ENCODE measurements at regions not wholly inside any gene's neighbourhood (a gene's known extent, or its start where the extent isn't known, plus 50 kb on each side); places are given as distances from the start of the nearest gene placed in this dataset.

DNA sequence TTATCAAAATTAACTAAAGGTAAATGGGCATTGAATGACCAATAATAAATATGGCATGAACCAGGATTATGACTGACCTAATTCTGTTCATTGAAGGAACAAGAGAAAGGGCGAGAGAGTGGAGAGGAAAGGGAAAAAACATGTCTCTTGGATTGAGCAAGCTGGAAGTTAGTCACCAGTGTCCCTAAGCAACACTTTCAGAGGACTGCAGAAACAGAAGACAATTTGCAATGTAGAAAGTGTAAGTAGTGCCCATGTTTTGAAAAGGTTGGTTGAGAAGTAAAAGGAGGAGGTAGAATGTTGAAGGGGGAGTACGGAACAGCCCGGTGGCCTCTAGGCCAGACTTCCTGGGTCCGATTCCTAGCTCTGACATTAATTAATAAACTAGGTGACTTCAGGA is 94.6 kb downstream of the FAS start:
- TF ChIP-seq GATA1 (IDR thresholded peaks at IDR 0.05; ENCODE audit: low read depth, low read length) (no peak), POLR2A (IDR thresholded peaks at IDR 0.05; ENCODE audit: low read length) (no peak)
- DNase-seq: peak in 1 of 2 experiments; percentile 13

DNA sequence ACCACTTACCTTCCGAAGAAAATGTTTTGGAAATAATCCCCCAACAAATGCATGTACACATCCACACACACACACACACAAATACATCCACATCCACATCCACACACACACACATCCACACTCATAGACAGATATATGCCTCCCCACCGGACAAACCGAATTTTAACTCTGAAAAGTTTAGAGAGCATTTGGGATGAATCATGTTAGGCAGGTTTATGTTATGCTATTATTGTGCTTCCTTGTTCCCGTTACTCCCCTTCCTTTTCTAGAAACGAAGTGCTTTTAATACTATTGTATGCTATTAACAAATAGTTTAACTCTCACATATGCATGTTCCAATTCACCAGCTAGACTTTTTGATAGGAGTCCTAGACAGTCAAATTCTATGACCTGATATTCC is 91.5 kb downstream of the FAS start:
- no peak for DNase-seq
- no peak for TF ChIP-seq POLR2A (IDR thresholded peaks at IDR 0.05; ENCODE audit: low read length)
- TF ChIP-seq GATA1 (IDR thresholded peaks at IDR 0.05; ENCODE audit: low read depth, low read length): no peak

DNA sequence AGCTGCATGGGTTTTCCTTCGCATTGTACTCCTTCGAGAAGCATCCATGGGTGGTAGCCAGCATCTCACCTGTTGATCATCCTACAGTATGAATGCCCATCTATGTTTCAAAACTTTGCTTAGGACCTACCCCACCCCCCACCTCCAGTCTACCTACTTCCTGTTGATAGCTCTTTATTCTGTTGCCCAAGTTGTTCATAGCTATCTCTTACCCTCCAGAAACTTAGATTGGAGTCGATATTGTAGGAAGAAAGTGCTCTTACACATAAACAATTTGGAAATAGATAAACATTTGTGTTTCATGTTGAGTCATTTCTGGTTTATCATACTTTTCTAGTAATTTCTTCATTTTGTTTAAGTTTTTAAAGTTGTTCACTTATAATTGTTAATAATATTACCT is 90.1 kb downstream of the FAS start:
- DNase-seq: peak in 1 of 2 experiments; percentile 3
- TF ChIP-seq POLR2A (IDR thresholded peaks at IDR 0.05; ENCODE audit: low read length): no peak
- no peak for TF ChIP-seq GATA1 (IDR thresholded peaks at IDR 0.05; ENCODE audit: low read depth, low read length)

DNA sequence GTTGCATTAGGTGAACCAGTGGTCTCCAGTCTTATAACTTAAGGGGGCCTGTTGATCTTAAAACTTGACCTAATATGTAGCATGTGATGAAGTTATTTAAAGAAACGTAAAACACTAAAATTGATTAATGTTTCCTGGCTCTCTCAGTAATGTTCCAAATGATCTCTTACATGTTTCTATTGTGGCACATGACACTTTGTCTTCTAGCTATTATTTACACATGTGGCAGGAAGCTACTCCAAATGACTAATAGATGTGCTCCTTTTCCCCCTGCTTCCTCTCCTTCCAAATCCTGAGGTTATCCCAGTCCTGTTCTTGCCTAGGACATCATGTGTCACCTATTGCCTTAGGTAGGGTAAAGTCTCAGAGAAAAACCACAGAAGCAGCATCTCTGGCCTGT is 89.4 kb downstream of the FAS start:
- TF ChIP-seq POLR2A (IDR thresholded peaks at IDR 0.05; ENCODE audit: low read length) (no peak), GATA1 (IDR thresholded peaks at IDR 0.05; ENCODE audit: low read depth, low read length) (no peak)
- DNase-seq: no peak

DNA sequence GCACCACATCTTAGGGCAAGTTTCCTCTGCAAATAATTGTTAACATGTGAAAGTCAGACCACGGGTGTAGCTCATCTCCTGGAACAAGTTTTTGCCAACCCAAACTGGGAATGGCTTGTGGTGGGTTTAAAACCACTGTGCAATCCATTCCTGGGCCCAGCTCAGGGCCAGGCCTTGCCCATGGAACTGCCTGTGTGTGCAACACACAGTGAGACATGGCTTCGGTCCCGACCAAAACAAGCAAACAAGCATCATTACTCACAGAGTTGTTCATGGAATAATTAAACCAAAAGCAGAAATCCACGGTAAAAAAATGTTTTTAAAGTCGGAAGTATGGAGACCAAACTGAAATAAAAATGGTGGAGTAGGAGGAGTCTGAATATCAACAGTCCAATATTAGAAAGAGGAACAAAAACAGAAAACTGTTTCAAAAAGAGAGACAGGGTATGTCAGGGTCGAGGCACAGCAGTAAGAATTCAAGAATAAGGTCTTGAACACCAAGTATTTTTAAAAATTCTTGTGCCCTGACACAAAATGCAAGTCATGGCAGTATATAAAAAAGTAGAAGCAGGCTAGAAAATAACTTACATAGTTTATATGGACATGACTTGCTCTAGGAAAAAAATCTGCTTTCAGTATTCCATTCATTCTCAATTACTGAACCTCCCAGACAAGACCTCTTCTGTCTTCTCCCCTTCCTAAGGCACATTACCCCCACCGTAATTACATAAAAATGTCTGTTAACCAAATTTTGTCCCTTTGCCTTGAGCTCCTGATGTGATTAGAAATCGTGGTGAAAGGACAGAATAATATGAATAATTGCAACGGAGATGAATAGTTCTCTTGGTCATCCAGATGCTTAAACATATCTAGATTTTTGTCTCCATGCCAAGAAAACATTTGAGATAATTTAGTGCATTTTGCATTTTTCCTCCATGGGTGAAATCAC is 88.4 kb downstream of the FAS start:
- TF ChIP-seq POLR2A (IDR thresholded peaks at IDR 0.05; ENCODE audit: low read length): no peak
- no peak for TF ChIP-seq GATA1 (IDR thresholded peaks at IDR 0.05; ENCODE audit: low read depth, low read length)
- no peak for DNase-seq

DNA sequence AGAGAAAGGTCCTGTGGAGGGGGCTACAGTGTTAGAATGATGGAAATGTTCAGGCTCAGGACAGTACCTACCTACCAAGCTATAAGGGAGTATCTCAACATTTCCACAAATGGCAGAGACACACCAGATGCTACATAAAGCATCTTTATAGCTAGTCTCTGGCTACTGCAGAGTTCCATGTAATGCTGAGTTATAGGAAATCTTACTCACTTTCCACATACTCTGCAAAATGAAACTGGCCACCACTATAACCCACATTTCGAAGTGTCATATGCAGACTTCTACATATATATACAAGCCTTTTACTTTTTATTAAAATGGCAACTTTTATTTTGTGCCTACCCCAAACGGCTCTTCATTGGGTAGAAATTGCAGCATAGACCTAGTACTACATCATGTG is 85.5 kb downstream of the FAS start:
- TF ChIP-seq GATA1 (IDR thresholded peaks at IDR 0.05; ENCODE audit: low read depth, low read length) (no peak), POLR2A (IDR thresholded peaks at IDR 0.05; ENCODE audit: low read length) (no peak)
- DNase-seq: no peak

DNA sequence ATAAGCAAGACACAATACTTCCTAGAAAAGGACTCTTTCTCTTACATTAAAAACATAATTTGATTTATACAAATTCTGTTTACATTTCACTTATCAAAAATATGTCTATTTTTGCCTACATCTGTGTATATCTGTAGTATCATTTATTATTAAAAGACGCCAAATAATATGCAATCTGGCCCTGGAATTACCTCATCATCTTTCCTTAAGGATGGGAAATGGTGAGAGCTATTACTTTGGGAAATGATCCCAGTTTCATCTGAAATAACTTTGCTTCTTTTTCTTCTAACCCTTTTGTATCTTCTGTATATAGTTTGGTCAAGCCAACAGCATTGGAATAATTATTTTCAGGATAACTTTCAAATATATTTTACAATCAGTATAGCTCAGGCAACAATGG is 85.0 kb downstream of the FAS start:
- DNase-seq: no peak
- no peak for TF ChIP-seq POLR2A (IDR thresholded peaks at IDR 0.05; ENCODE audit: low read length)
- TF ChIP-seq GATA1 (IDR thresholded peaks at IDR 0.05; ENCODE audit: low read depth, low read length): no peak

DNA sequence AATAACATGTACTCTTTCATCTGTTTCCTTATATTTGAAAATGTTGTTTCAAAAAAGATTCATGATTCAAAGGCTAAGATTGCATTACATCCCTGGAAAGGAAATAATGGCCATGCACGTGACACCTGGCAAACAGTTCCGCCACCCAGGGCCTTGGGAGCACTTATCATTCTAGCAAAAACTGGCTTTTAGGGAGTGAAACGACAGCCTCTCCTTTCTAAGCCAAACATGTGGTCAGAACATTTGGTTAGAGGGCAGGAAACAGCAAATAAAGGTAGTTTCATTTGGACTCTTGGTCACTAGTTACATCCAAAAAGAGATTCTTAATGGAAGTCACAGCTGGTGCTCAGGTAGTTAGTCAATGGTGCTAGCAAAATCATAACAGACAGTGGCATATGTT is 83.5 kb downstream of the FAS start:
- TF ChIP-seq GATA1 (IDR thresholded peaks at IDR 0.05; ENCODE audit: low read depth, low read length) (no peak), POLR2A (IDR thresholded peaks at IDR 0.05; ENCODE audit: low read length) (no peak)
- DNase-seq: no peak

DNA sequence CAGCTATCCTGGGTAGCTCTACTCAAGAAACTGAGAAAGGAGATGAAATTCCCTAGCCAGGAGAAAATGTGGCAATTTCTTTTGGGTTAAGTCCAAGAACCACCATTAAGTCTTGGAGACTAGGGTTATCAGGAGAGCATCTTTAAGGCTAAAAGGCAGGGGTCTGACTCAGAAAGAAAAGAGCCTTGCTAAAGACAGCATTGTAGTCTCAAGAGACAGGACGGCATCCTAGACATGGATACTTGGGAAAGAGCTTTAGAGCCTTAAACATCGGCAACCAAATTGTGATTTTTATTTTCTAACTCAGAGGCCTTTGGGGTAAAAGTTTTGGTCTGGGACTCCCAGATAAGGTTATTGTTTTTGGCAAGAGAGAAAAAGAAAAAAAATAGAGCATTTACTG is 83.1 kb downstream of the FAS start:
- no peak for TF ChIP-seq POLR2A (IDR thresholded peaks at IDR 0.05; ENCODE audit: low read length)
- no peak for TF ChIP-seq GATA1 (IDR thresholded peaks at IDR 0.05; ENCODE audit: low read depth, low read length)
- DNase-seq: no peak

DNA sequence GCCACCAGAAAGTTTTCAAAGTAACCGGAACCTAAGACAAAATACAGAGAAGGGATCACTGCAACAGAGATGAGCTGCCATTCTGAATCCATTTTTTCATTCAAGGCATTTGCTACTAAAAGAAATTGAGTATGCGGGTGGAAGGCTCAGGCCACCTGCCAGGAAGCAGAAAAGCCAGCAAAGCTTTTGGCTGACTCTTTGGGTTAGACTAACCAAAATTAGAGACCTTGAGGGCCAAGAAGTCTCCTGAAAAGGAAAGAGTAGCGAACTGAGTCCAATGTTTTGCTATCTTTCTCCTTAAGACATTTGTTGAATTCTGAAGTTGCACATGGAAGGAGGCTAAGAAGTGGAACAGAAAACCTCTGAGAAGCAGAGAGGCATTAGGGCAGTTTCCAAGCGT is 79.0 kb downstream of the FAS start:
- TF ChIP-seq GATA1 (IDR thresholded peaks at IDR 0.05; ENCODE audit: low read depth, low read length): no peak
- no peak for TF ChIP-seq POLR2A (IDR thresholded peaks at IDR 0.05; ENCODE audit: low read length)
- DNase-seq: no peak

Data from erythroblast (primary cell).